GM18909 (cell line): ENCODE measurements at regions not wholly inside any gene's neighbourhood (a gene's known extent, or its start where the extent isn't known, plus 50 kb on each side); places are given as distances from the start of the nearest gene placed in this dataset.

Experiments used
- ATAC-seq: cut with Tn5 transposase; IDR thresholded peaks from one replicate; pipeline ENCODE4 v1.9.1; 2021; ENCODE audit warnings: mild to moderate bottlenecking; ENCODE audit not compliant: unreplicated experiment, poor library complexity

- ATAC-seq = no peak
These were observed 295.5 kb downstream of the AHR start for GRCh38 chr7:17593819-17594419.

GRCh38 chr7:17595546-17595945, 297.1 kb downstream of the AHR start:
- no peak for ATAC-seq

GRCh38 chr7:17598305-17598704, 299.9 kb downstream of the AHR start:
- no peak for ATAC-seq

- ATAC-seq = no peak
These were observed 300.4 kb downstream of the AHR start for GRCh38 chr7:17598846-17599245.

GRCh38 chr7:17599733-17600339, 301.4 kb downstream of the AHR start:
- ATAC-seq = no peak

GRCh38 chr7:17600340-17600752, 301.9 kb downstream of the AHR start:
- ATAC-seq = no peak

GRCh38 chr7:17601921-17602320, 303.5 kb downstream of the AHR start:
- ATAC-seq = no peak

GRCh38 chr7:17608114-17608833, 309.8 kb downstream of the AHR start:
- ATAC-seq = no peak

- ATAC-seq = no peak
These were observed 313.2 kb downstream of the AHR start for GRCh38 chr7:17611611-17612010.

- no peak for ATAC-seq
These were observed 315.0 kb downstream of the AHR start for GRCh38 chr7:17613338-17614041.

- ATAC-seq = no peak
These were observed 318.9 kb downstream of the AHR start for GRCh38 chr7:17617380-17617779.

GRCh38 chr7:17617857-17618651, 319.6 kb downstream of the AHR start:
- no peak for ATAC-seq

- no peak for ATAC-seq
These were observed 320.2 kb downstream of the AHR start for GRCh38 chr7:17618652-17618974.

- ATAC-seq = no peak
These were observed 320.9 kb downstream of the AHR start for GRCh38 chr7:17619196-17619818.

- no peak for ATAC-seq
These were observed 319.7 kb downstream of the SNX13 start for GRCh38 chr7:17620566-17620965.

GRCh38 chr7:17622451-17622850, 317.8 kb downstream of the SNX13 start:
- ATAC-seq = no peak

GRCh38 chr7:17623546-17624185, 316.6 kb downstream of the SNX13 start:
- ATAC-seq = no peak

GRCh38 chr7:17624379-17624778, 315.9 kb downstream of the SNX13 start:
- no peak for ATAC-seq

- no peak for ATAC-seq
These were observed 315.3 kb downstream of the SNX13 start for GRCh38 chr7:17625043-17625442.

GRCh38 chr7:17626235-17626634, 314.1 kb downstream of the SNX13 start:
- ATAC-seq = no peak
